Activated T-helper 2 cell treated with anti-CD3 and anti-CD28 coated beads, Interferon-gamma antibody, Interleukin-2, Interleukin-4, amounts not matched to agents 10 μg/mL and 5 μg/mL and 100 μg/mL, durations not matched to agents 14 hours and 24 hours and 36 hours (primary cell): ENCODE measurements at regions not wholly inside any gene's neighbourhood (a gene's known extent, or its start where the extent isn't known, plus 50 kb on each side); places are given as distances from the start of the nearest gene placed in this dataset.

ENCODE experiments used
- DNase-seq: peaks from one replicate; pipeline ENCODE4 v3.0.0; 2021; ENCODE audit warnings: low spot score
- H3K27ac Mint-ChIP-seq: one replicate; pipeline ENCODE4 v1.8.0; 2021; ENCODE audit warnings: mixed read lengths
- H3K27me3 Mint-ChIP-seq: one replicate; pipeline ENCODE4 v1.8.0; 2021; ENCODE audit warnings: low read depth, mixed read lengths
- H3K36me3 Mint-ChIP-seq: one replicate; pipeline ENCODE4 v1.8.0; 2021; ENCODE audit warnings: low read depth, mixed read lengths
- H3K4me1 Mint-ChIP-seq: one replicate; pipeline ENCODE4 v1.8.0; 2021; ENCODE audit warnings: low read depth, mixed read lengths
- H3K4me3 Mint-ChIP-seq: one replicate; pipeline ENCODE4 v1.8.0; 2021; ENCODE audit warnings: low read depth, mild to moderate bottlenecking, moderate library complexity, mixed read lengths
- H3K9me3 Mint-ChIP-seq: one replicate; pipeline ENCODE4 v1.8.0; 2021; ENCODE audit warnings: mixed read lengths
- intact Hi-C: fragments of 100-400 bp; cut with micrococcal nuclease; formaldehyde crosslinking; loops from one replicate; pipeline ENCODE4 v1.15.1; 2023

DNA sequence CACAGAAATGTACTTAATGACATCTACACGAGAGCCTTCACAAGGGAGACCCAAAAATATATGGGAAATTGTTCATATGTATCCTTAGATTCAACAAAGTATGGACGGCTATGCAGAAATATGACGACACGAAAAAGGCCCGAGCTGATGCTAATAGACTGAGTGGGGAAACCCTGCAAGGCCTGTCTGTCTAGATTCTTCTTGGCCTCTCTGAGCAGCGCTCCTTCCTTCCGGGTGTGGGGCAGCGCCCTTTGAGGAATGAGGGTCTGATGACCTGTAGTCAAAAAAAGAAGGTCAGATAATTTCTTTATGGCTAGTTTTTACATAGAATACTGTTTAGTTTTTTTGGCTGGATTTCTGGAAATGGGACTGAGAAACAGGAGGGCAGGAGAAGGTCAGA is 192.8 kb upstream of the AKR1E2 start:
- Mint-ChIP-seq H3K4me3 (no peak overlapping the region), H3K27me3 (no peaks in the 10 kb centered on the region), H3K27ac (no peak overlapping the region), H3K9me3 (peaks cover 3% of the 10 kb centered on the region), H3K4me1 (no peaks in the 10 kb centered on the region), H3K36me3 (no peaks in the 10 kb centered on the region)
- intact Hi-C loops: no loop called here
- no peak for DNase-seq

DNA sequence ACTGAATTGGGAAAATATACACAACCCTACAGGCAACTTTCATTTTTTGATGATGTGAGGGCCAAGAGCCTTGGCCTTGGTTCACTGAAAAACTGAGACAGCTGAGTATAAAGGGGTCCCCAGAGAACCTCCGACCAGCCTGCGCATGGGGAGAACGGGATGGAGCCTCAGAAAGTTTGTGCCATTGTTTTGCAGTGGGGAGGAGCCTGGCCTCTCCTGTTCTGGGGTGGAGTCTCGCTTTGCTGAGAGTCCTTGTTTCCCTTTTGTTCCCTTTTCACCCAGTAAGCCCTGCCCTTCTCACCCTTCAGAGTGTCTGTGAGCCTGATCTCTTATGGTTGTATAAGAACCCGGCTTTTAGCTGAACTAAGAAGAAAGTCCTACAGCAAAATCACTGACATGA is 193.2 kb upstream of the AKR1E2 start:
- H3K36me3 Mint-ChIP-seq: no peaks in the 10 kb centered on the region
- no peak for DNase-seq
- no peaks in the 10 kb centered on the region for H3K4me1 Mint-ChIP-seq
- H3K9me3 Mint-ChIP-seq: peaks cover 5% of the 10 kb centered on the region
- no peaks in the 10 kb centered on the region for H3K27me3 Mint-ChIP-seq
- H3K4me3 Mint-ChIP-seq: no peak overlapping the region
- intact Hi-C loops: no loop called here
- no peak overlapping the region for H3K27ac Mint-ChIP-seq

DNA sequence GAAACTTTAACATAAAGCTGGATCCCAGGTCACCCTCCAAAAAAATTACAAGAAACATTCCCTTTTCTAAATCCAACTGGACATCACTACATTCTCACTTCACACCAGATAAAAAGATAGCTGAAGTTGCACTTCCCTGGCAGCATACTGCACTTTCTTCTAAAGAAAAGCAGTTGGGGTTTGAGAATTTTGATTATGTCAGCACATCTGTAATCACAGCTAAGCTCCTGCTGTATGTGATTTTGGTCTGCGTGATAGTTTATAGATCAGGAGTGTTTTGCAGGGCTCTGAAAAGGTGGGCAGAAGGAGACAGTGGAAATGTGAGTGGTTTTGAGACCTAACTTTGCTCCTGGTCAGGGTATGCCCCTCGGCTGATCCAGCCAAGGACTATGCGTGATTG is 199.1 kb upstream of the AKR1E2 start:
- peaks cover 19% of the 10 kb centered on the region for H3K9me3 Mint-ChIP-seq
- peaks cover 4% of the 10 kb centered on the region for H3K27me3 Mint-ChIP-seq
- H3K4me1 Mint-ChIP-seq: no peaks in the 10 kb centered on the region
- DNase-seq: no peak
- H3K4me3 Mint-ChIP-seq: no peak overlapping the region
- H3K27ac Mint-ChIP-seq: no peak overlapping the region
- intact Hi-C loops: no loop called here
- H3K36me3 Mint-ChIP-seq: no peaks in the 10 kb centered on the region

DNA sequence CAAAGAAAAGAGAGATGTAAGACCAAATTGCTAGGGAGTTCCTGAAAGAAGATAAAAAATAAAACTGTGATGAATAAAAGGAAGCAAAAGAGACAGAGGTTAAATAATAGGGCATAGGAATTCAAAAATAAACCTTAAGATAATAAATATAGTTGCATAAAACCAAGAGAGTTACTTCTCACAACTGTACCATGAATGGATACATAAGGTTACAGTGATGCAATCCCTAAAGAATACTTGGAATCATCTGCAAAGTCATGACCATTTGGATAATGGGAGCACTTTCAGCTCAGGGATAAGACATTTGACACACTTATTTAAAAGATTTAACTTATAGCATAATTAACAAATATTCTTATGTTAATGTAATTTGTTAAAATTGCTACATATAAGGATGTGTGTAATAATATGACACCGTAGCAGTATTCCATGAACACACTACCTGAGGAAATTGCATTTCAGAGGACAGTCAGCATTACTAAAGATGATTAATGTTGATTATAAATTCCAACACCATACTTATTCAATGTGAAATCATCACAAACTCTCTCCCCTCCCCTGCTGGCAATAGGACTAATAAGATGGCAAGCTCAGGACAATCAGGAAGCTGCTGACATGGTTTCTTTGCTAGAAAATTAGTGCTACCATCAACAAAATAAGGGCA is 202.1 kb upstream of the AKR1E2 start:
- peaks cover 7% of the 10 kb centered on the region for H3K27me3 Mint-ChIP-seq
- H3K36me3 Mint-ChIP-seq: no peaks in the 10 kb centered on the region
- H3K4me3 Mint-ChIP-seq: no peak overlapping the region
- H3K27ac Mint-ChIP-seq: no peak overlapping the region
- no peak for DNase-seq
- H3K4me1 Mint-ChIP-seq: no peaks in the 10 kb centered on the region
- intact Hi-C loops: no loop called here
- peaks cover 19% of the 10 kb centered on the region for H3K9me3 Mint-ChIP-seq

DNA sequence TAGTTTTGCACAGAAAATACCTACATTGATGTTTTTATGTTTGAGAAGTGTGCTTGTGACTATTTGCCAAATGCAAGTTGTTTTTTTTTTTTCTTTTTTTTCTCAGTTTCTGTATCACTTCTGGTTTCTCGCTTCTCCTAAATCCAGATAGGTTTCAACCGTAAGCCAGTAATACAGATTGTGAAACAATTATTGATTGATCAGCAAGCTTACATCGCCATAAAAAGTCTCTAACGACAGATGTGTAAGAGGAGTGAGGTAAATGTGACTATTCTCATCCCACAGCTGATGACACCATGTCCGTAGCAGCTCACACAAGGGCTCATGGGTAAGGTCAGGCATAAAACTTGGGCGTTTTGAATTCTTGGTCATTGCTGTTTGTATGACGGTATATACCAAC is 202.8 kb upstream of the AKR1E2 start:
- intact Hi-C loops: no loop called here
- no peak overlapping the region for H3K27ac Mint-ChIP-seq
- peaks cover 7% of the 10 kb centered on the region for H3K27me3 Mint-ChIP-seq
- H3K4me1 Mint-ChIP-seq: no peaks in the 10 kb centered on the region
- H3K36me3 Mint-ChIP-seq: no peaks in the 10 kb centered on the region
- DNase-seq: no peak
- H3K9me3 Mint-ChIP-seq: peaks cover 15% of the 10 kb centered on the region
- no peak overlapping the region for H3K4me3 Mint-ChIP-seq

DNA sequence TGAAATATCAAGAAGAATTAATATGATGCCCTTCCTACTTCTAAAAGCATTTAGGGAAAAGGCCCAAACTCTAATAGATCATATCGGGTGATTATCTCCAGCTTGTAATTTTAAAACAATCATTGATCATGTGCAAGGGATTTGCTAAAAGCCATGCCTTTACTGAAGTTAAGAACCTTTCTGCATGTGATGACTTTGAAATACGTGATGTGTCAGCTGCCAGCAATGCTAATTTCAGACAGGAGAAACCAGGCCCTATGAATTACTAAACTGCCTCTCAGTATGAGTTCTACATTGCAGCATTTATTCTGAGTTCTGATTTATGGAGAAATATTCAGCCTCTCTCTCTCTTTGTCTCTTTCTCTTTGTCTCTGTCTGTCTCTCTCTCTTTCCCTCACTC is 203.6 kb upstream of the AKR1E2 start:
- peaks cover 7% of the 10 kb centered on the region for H3K27me3 Mint-ChIP-seq
- peaks cover 10% of the 10 kb centered on the region for H3K9me3 Mint-ChIP-seq
- H3K36me3 Mint-ChIP-seq: no peaks in the 10 kb centered on the region
- H3K4me1 Mint-ChIP-seq: no peaks in the 10 kb centered on the region
- intact Hi-C loops: no loop called here
- no peak for DNase-seq
- no peak overlapping the region for H3K4me3 Mint-ChIP-seq
- H3K27ac Mint-ChIP-seq: no peak overlapping the region

DNA sequence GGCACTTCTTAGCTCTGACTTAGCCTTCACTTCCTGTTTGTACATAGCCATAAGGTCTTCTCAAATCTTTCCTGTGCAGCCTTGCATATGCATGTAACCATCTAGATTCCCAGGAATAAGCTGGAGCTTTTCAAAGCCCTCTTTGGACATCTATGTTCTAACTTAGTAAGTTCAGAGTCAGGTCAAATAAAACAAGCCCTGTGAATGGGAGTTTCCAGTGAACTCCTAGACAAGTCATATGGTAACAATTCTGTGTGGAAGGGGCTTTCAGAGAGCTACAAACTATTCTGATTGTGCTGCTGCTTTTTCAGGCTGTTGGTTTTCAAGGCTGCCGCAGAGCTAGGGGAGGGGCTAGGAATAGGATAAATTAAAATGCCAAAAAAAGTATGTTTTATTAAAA is 208.4 kb upstream of the AKR1E2 start:
- Mint-ChIP-seq H3K4me3 (no peak overlapping the region), H3K27ac (no peak overlapping the region), H3K4me1 (no peaks in the 10 kb centered on the region), H3K36me3 (no peaks in the 10 kb centered on the region), H3K9me3 (peaks cover 11% of the 10 kb centered on the region), H3K27me3 (peaks cover 11% of the 10 kb centered on the region)
- DNase-seq: no peak
- intact Hi-C loops: no loop called here

DNA sequence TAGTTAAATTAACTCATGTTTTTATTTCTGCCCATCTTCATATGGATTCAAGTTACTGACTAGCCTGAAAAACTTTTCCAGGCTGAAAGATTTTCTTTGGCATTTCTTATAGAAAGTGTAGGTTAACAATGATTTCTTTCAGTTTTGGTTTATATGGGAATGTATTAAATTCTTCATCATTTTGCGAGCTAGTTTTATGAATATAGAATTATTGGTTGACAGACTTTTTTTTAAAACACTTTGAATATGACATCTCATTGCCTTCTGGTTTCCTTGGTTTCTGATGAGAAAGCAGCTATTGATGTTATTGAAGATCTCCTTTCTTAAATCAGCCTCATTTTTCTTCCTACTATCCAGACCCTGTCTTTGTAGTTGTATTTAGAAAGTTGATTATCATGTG is 211.0 kb upstream of the AKR1E2 start:
- Mint-ChIP-seq H3K27me3 (peaks cover 4% of the 10 kb centered on the region), H3K36me3 (no peaks in the 10 kb centered on the region), H3K4me1 (no peaks in the 10 kb centered on the region), H3K27ac (no peak overlapping the region), H3K9me3 (peaks cover 11% of the 10 kb centered on the region), H3K4me3 (no peak overlapping the region)
- intact Hi-C loops: no loop called here
- DNase-seq: no peak

DNA sequence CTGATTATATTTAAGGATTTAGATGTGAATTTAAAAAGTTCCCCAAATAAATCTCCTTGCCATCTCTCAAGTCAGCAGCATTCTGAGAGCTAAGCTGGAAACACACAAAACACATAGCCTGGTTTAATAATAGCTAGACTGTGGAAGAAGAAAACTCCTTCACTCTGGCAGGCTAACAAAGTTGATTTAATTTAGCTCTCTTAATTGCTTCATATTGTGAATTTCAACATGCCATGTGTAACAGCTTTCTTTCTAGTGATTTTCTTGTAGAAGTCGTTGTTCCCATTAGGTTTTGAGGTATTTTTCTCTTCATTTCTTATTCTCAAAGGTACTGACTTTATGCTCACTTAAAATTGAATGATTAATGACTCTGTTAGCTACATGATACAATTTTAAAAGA is 216.8 kb upstream of the AKR1E2 start:
- H3K4me3 Mint-ChIP-seq: no peak overlapping the region
- intact Hi-C loops: no loop called here
- H3K27ac Mint-ChIP-seq: no peak overlapping the region
- no peaks in the 10 kb centered on the region for H3K9me3 Mint-ChIP-seq
- no peaks in the 10 kb centered on the region for H3K4me1 Mint-ChIP-seq
- H3K27me3 Mint-ChIP-seq: peaks cover 9% of the 10 kb centered on the region
- H3K36me3 Mint-ChIP-seq: no peaks in the 10 kb centered on the region
- no peak for DNase-seq

DNA sequence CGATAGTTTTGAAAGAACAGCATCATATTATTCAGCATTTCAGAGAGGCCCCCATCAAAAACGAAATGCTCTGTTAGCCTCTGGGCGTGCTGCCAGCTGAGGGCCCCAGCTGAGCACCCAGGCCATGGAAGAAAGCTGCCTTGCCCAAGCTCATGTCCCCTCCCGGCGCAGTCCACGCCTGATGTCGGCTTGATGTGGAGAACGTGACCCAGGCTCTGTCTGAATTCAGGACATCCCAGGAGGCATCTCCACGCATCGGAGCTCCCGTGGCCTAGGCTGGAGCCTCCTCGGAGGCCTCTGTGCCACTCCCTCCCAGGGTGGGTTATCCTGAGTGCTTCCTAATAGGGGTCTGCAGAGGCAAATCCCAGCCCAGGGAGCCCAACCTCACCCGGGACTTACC is 218.3 kb upstream of the AKR1E2 start:
- no peak for DNase-seq
- H3K4me1 Mint-ChIP-seq: no peaks in the 10 kb centered on the region
- H3K27ac Mint-ChIP-seq: no peak overlapping the region
- no peaks in the 10 kb centered on the region for H3K9me3 Mint-ChIP-seq
- H3K4me3 Mint-ChIP-seq: no peak overlapping the region
- H3K36me3 Mint-ChIP-seq: no peaks in the 10 kb centered on the region
- peaks cover 7% of the 10 kb centered on the region for H3K27me3 Mint-ChIP-seq
- intact Hi-C loops: no loop called here

DNA sequence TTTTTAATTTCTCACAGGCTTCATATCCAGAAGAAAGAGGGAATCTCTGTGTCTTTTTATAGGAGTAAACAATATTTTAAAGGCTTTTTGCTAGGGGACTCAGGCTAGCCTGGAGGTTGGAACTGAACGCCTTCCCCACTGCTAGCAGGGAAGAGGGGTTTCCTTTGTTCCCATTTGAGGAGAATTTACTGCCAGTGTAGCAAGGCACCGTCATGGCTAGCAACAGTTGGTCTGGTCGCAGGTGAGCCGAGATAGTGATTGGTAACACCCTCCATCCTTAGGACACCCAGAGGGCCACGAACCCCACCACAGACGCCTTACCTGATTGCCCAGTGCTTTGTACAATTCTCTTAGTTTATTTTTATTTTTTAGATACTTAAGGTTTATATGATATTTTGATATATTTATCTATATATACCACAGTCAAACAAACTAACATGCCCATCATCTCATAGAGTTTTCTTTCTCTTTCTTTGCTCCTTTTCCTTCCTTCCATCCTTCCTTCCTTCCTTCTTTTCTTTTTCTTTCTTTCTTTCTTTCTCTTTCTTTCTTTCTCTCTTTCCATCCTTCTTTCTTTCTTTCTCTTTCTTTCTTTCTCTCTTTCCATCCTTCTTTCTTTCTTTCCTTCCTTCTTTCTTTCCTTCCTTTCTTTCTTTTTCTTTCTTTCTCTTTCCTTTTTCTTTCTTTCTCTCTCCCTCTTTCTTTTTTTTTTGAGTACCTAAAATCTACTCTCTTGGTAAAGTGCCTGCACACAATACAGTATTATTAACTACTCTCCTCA is 219.0 kb upstream of the AKR1E2 start:
- H3K9me3 Mint-ChIP-seq: no peaks in the 10 kb centered on the region
- H3K4me3 Mint-ChIP-seq: no peak overlapping the region
- H3K27ac Mint-ChIP-seq: no peak overlapping the region
- no peaks in the 10 kb centered on the region for H3K4me1 Mint-ChIP-seq
- H3K27me3 Mint-ChIP-seq: peaks cover 7% of the 10 kb centered on the region
- H3K36me3 Mint-ChIP-seq: no peaks in the 10 kb centered on the region
- DNase-seq: no peak
- intact Hi-C loops: no loop called here

DNA sequence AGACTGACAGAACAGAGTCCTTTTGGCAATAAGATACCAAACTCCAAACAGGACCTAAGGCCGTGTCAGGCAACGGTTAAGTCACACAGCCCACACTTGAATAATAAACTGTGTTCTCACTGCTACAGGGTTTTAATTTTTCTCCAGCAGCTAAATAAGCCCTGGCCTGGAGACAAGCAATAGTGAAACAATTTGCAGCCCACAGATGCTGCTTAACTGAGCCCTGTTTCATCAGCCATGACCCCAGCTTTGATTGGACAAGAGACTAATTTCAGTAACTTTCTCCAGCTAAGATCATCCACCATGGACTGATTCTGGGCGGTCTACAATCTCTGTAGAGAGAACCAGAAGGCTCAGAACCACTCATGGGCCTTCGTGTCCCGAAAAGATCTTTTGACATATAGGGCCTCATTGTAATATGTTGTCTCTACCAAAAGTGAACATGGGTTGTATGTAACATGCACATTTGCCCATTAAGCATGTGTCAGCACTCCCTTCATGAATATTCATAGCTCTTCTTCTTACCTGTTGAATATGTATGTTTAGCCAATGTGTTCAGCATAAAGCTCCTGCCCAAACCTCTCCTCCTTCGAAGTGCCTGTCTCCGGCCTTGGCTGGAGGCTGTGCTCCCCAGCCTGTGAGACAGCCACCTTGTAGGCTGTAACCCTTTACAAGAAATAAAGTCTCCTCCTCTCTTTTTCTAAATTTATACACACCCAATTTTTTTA is 223.1 kb upstream of the AKR1E2 start:
- H3K27me3 Mint-ChIP-seq: peaks cover 3% of the 10 kb centered on the region
- DNase-seq: no peak
- H3K27ac Mint-ChIP-seq: no peak overlapping the region
- H3K9me3 Mint-ChIP-seq: no peaks in the 10 kb centered on the region
- H3K36me3 Mint-ChIP-seq: no peaks in the 10 kb centered on the region
- no peak overlapping the region for H3K4me3 Mint-ChIP-seq
- no peaks in the 10 kb centered on the region for H3K4me1 Mint-ChIP-seq
- intact Hi-C loops: no loop called here

DNA sequence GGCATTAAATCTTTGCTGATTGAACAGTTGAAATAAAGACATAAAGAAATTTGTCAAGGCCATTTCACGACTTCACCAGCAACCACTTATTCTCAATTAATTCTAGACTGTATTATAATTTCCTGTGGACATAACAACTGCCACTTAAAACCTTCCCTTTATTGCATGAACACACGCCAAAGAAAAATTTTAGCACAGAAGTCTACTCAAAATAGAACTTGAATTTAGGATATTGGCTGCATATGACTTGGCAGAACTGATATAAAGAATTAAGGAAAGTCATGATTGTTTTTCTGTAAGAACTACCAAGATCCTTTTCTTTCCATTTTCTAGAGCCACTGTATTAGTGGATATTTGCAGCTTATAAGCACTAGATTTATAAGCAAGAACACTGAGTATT is 226.5 kb upstream of the AKR1E2 start:
- no peak for DNase-seq
- Mint-ChIP-seq H3K36me3 (no peaks in the 10 kb centered on the region), H3K4me1 (no peaks in the 10 kb centered on the region), H3K27ac (no peak overlapping the region), H3K4me3 (no peak overlapping the region), H3K9me3 (no peaks in the 10 kb centered on the region), H3K27me3 (no peaks in the 10 kb centered on the region)
- intact Hi-C loops: no loop called here
